Stomach smooth muscle (tissue), 2 donors: ENCODE measurements at regions not wholly inside any gene's neighbourhood (a gene's known extent, or its start where the extent isn't known, plus 50 kb on each side); places are given as distances from the start of the nearest gene placed in this dataset.
"Not testable (repeated sequence)": the region's sequence is repeated elsewhere in the genome, so short reads cannot be mapped to it uniquely, and the experiment has no call there.

ENCODE experiments used
- H3K27ac ChIP-seq: one replicate; pipeline ENCODE4 v1.7.0; 2013; ENCODE audit warnings: mild to moderate bottlenecking, low read length, inconsistent platforms
- H3K27me3 ChIP-seq, 2 donors: one replicate each; pipeline ENCODE4 v1.7.0; 2013; ENCODE audit warnings: low read length in 2 of 2; ENCODE audit not compliant: insufficient read depth in 2 of 2, control insufficient read depth in 1 of 2
- H3K36me3 ChIP-seq, 2 donors: one replicate each; pipeline ENCODE4 v1.7.0; 2013; ENCODE audit warnings: low read length in 2 of 2; ENCODE audit not compliant: control insufficient read depth in 2 of 2, insufficient read depth in 2 of 2
- H3K4me1 ChIP-seq: one replicate; pipeline ENCODE4 v1.7.0; 2013; ENCODE audit warnings: low read length; ENCODE audit not compliant: control insufficient read depth, insufficient read depth
- H3K4me3 ChIP-seq, 2 donors: one replicate each; pipeline ENCODE4 v1.7.0; 2013; ENCODE audit warnings: low read length in 2 of 2
- H3K9ac ChIP-seq, 2 donors: one replicate each; pipeline ENCODE4 v1.7.0; 2013; ENCODE audit warnings: low read length in 2 of 2, mild to moderate bottlenecking in 1 of 2
- H3K9me3 ChIP-seq, 2 donors: one replicate each; pipeline ENCODE4 v1.7.0; 2013; ENCODE audit warnings: low read length in 2 of 2; ENCODE audit not compliant: control insufficient read depth in 2 of 2
- donor health status: healthy.
- donor health status: Pancreatic carcinoma.

GRCh38 chr14:21874167-21874566 is 200.5 kb upstream of the OR4E1 start:
- no peak overlapping the region for H3K4me3 ChIP-seq
- no peak overlapping the region for H3K27ac ChIP-seq
- no peaks in the 10 kb centered on the region for H3K36me3 ChIP-seq
- H3K9ac ChIP-seq: no peak overlapping the region
- no peaks in the 10 kb centered on the region for H3K27me3 ChIP-seq
- H3K4me1 ChIP-seq: no peaks in the 10 kb centered on the region
- H3K9me3 ChIP-seq: no peaks in the 10 kb centered on the region

GRCh38 chr14:21868442-21869046 is 194.9 kb upstream of the OR4E1 start:
- no peaks in the 10 kb centered on the region for H3K9me3 ChIP-seq
- no peak overlapping the region for H3K27ac ChIP-seq
- H3K36me3 ChIP-seq: no peaks in the 10 kb centered on the region
- no peaks in the 10 kb centered on the region for H3K4me1 ChIP-seq
- H3K4me3 ChIP-seq: no peak overlapping the region
- no peaks in the 10 kb centered on the region for H3K27me3 ChIP-seq
- no peak overlapping the region for H3K9ac ChIP-seq

- H3K27me3 ChIP-seq: no peaks in the 10 kb centered on the region
- H3K27ac ChIP-seq: no peak overlapping the region
- H3K4me3 ChIP-seq: no peak overlapping the region
- H3K9ac ChIP-seq: no peak overlapping the region
- no peaks in the 10 kb centered on the region for H3K36me3 ChIP-seq
- no peaks in the 10 kb centered on the region for H3K9me3 ChIP-seq
- H3K4me1 ChIP-seq: no peaks in the 10 kb centered on the region
Measured at GRCh38 chr14:21867541-21867940, 193.9 kb upstream of the OR4E1 start.

GRCh38 chr14:21866479-21866878 is 192.9 kb upstream of the OR4E1 start:
- Histone ChIP-seq H3K27me3 (no peaks in the 10 kb centered on the region), H3K4me1 (no peaks in the 10 kb centered on the region), H3K4me3 (no peak overlapping the region), H3K27ac (no peak overlapping the region), H3K36me3 (no peaks in the 10 kb centered on the region), H3K9me3 (no peaks in the 10 kb centered on the region), H3K9ac (no peak overlapping the region)

GRCh38 chr14:21863289-21863688 is 189.7 kb upstream of the OR4E1 start:
- Histone ChIP-seq H3K4me1 (no peaks in the 10 kb centered on the region), H3K9me3 (no peaks in the 10 kb centered on the region), H3K27me3 (no peaks in the 10 kb centered on the region), H3K27ac (no peak overlapping the region), H3K9ac (no peak overlapping the region), H3K36me3 (no peaks in the 10 kb centered on the region), H3K4me3 (no peak overlapping the region)

GRCh38 chr14:21861153-21861552 is 187.5 kb upstream of the OR4E1 start:
- Histone ChIP-seq H3K27ac (no peak overlapping the region), H3K36me3 (no peaks in the 10 kb centered on the region), H3K4me3 (no peak overlapping the region), H3K27me3 (no peaks in the 10 kb centered on the region), H3K4me1 (no peaks in the 10 kb centered on the region), H3K9me3 (no peaks in the 10 kb centered on the region), H3K9ac (no peak overlapping the region)

GRCh38 chr14:21860172-21860571 is 186.6 kb upstream of the OR4E1 start:
- Histone ChIP-seq H3K9ac (no peak overlapping the region), H3K4me3 (no peak overlapping the region), H3K27me3 (no peaks in the 10 kb centered on the region)

GRCh38 chr14:21852775-21853174 is 179.2 kb upstream of the OR4E1 start:
- H3K9me3 ChIP-seq: no peaks in the 10 kb centered on the region
- H3K36me3 ChIP-seq: no peaks in the 10 kb centered on the region
- no peak overlapping the region for H3K4me3 ChIP-seq
- H3K4me1 ChIP-seq: no peaks in the 10 kb centered on the region
- no peaks in the 10 kb centered on the region for H3K27me3 ChIP-seq
- no peak overlapping the region for H3K27ac ChIP-seq
- H3K9ac ChIP-seq: no peak overlapping the region

More at GRCh38 chr14:21860172-21860571, 186.6 kb upstream of the OR4E1 start:
- Histone ChIP-seq H3K27ac (no peak overlapping the region), H3K4me1 (no peaks in the 10 kb centered on the region), H3K36me3 (no peaks in the 10 kb centered on the region), H3K9me3 (no peaks in the 10 kb centered on the region)

- Histone ChIP-seq H3K4me3 (no peak overlapping the region), H3K27me3 (no peaks in the 10 kb centered on the region), H3K4me1 (no peaks in the 10 kb centered on the region), H3K36me3 (no peaks in the 10 kb centered on the region), H3K9ac (no peak overlapping the region), H3K27ac (no peak overlapping the region), H3K9me3 (no peaks in the 10 kb centered on the region)
Measured at GRCh38 chr14:21852061-21852664, 178.5 kb upstream of the OR4E1 start.

- H3K36me3 ChIP-seq, H3K27me3 ChIP-seq, H3K4me1 ChIP-seq, H3K9me3 ChIP-seq, H3K4me3 ChIP-seq, H3K9ac ChIP-seq, H3K27ac ChIP-seq: not testable (repeated sequence)
Measured at GRCh38 chr14:21846902-21847301, 173.3 kb upstream of the OR4E1 start.

- no peak overlapping the region for H3K27ac ChIP-seq
- no peaks in the 10 kb centered on the region for H3K4me1 ChIP-seq
- no peak overlapping the region for H3K9ac ChIP-seq
- H3K4me3 ChIP-seq: no peak overlapping the region
- H3K9me3 ChIP-seq: no peaks in the 10 kb centered on the region
- no peaks in the 10 kb centered on the region for H3K36me3 ChIP-seq
- H3K27me3 ChIP-seq: peaks cover 0 to 2% of the 10 kb centered on the region in 2 donors
Measured at GRCh38 chr14:21846227-21846885, 172.7 kb upstream of the OR4E1 start.
